ENCODE measurements at regions not wholly inside any gene's neighbourhood (a gene's known extent, or its start where the extent isn't known, plus 50 kb on each side); places are given as distances from the start of the nearest gene placed in this dataset.

DNA sequence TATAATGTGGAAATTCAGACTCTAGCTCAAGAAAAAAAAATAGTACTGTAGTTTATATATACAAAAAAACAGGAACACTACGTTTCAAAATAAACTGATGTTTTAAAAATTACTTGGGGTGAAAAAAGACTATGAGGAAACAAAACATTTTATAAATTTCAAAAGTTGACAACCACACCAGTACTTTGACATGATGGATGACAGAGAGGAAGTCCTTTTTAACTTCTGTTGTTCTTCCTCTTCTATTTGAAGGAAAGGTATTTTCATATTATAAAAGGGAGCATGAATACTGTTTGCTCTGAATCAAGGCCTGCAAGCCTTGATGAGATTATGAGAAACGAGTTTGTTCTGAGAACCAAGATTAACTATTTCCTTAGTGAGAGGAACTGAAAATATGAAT is 456.9 kb downstream of the TAF11L14 start:
- no peak for TF ChIP-seq ESRRG (CRISPR knock-in tag; IDR thresholded peaks at IDR 0.05)
- TF ChIP-seq BACH2 (CRISPR knock-in tag; IDR thresholded peaks at IDR 0.05; ENCODE audit: borderline replicate concordance) = no peak
- no peak for TF ChIP-seq PPARA (CRISPR knock-in tag; IDR thresholded peaks at IDR 0.05; ENCODE audit: borderline replicate concordance)
- TF ChIP-seq ZNF8 (CRISPR knock-in tag; IDR thresholded peaks at IDR 0.05) = no peak
- no peak for TF ChIP-seq TSHZ2 (CRISPR knock-in tag; IDR thresholded peaks at IDR 0.05)
- TF ChIP-seq TOX (CRISPR knock-in tag; IDR thresholded peaks at IDR 0.05; ENCODE audit: borderline replicate concordance) = no peak
- TF ChIP-seq ARNTL (CRISPR knock-in tag; IDR thresholded peaks at IDR 0.05; ENCODE audit: borderline replicate concordance, low read depth) = no peak
- no peak for ATAC-seq

- ATAC-seq = no peak
- no peak for TF ChIP-seq ZC3H10 (CRISPR knock-in tag; IDR thresholded peaks at IDR 0.05)
- no peak for TF ChIP-seq TCF4 (CRISPR knock-in tag; IDR thresholded peaks at IDR 0.05; ENCODE audit: borderline replicate concordance)
- TF ChIP-seq TSHZ2 (CRISPR knock-in tag; IDR thresholded peaks at IDR 0.05) = no peak
- TF ChIP-seq ZFP3 (CRISPR knock-in tag; IDR thresholded peaks at IDR 0.05) = no peak
- no peak for TF ChIP-seq ISL1 (CRISPR knock-in tag; IDR thresholded peaks at IDR 0.05)
- TF ChIP-seq RARB (CRISPR knock-in tag; IDR thresholded peaks at IDR 0.05) = no peak
- TF ChIP-seq, protein P1, sequence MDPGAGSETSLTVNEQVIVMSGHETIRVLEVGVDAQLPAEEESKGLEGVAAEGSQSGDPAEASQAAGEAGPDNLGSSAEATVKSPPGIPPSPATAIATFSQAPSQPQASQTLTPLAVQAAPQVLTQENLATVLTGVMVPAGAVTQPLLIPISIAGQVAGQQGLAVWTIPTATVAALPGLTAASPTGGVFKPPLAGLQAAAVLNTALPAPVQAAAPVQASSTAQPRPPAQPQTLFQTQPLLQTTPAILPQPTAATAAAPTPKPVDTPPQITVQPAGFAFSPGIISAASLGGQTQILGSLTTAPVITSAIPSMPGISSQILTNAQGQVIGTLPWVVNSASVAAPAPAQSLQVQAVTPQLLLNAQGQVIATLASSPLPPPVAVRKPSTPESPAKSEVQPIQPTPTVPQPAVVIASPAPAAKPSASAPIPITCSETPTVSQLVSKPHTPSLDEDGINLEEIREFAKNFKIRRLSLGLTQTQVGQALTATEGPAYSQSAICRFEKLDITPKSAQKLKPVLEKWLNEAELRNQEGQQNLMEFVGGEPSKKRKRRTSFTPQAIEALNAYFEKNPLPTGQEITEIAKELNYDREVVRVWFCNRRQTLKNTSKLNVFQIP (CRISPR knock-in tag; IDR thresholded peaks at IDR 0.05; ENCODE audit: borderline replicate concordance, low read depth) = no peak
- TF ChIP-seq SNAI2 (CRISPR knock-in tag; IDR thresholded peaks at IDR 0.05) = no peak
- no peak for TF ChIP-seq PATZ1 (CRISPR knock-in tag; IDR thresholded peaks at IDR 0.05; ENCODE audit: borderline replicate concordance)
- no peak for TF ChIP-seq GLIS3 (CRISPR knock-in tag; IDR thresholded peaks at IDR 0.05)
- TF ChIP-seq ESRRG (CRISPR knock-in tag; IDR thresholded peaks at IDR 0.05) = no peak
- TF ChIP-seq ZNF565 (CRISPR knock-in tag; conservative IDR thresholded peaks at IDR 0.05; ENCODE audit: low read depth) = no peak
- no peak for TF ChIP-seq ZFP30 (CRISPR knock-in tag; IDR thresholded peaks at IDR 0.05)
- TF ChIP-seq OSR1 (CRISPR knock-in tag; IDR thresholded peaks at IDR 0.05) = no peak
Observed at GRCh38 chr5:18091758-18092157, 457.5 kb downstream of the TAF11L14 start.

DNA sequence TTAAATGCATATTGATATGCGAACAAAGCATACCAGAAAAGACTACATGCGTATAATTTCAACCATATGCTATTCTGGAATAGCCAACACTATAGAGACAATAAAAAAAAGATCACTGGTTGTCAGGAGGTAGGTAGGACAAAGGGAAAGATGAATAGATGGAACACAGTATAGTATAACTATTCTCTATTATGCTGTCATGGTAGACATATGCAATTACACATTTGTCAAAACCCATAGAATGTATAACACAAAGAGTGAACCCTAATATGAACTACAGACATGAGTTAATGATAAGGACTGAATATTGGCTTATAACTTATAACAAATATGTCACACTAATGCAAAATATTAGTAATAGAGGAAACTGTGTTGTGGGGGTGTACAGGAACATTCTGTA is 460.8 kb downstream of the TAF11L14 start:
- no peak for ATAC-seq
- TF ChIP-seq ZNF70 (CRISPR knock-in tag; IDR thresholded peaks at IDR 0.05) (no peak), ZFP3 (CRISPR knock-in tag; IDR thresholded peaks at IDR 0.05) (no peak), ZNF565 (CRISPR knock-in tag; conservative IDR thresholded peaks at IDR 0.05; ENCODE audit: low read depth) (no peak), PATZ1 (CRISPR knock-in tag; IDR thresholded peaks at IDR 0.05; ENCODE audit: borderline replicate concordance) (no peak), TOX (CRISPR knock-in tag; IDR thresholded peaks at IDR 0.05; ENCODE audit: borderline replicate concordance) (no peak), OSR1 (CRISPR knock-in tag; IDR thresholded peaks at IDR 0.05) (no peak), CSDC2 (CRISPR knock-in tag; IDR thresholded peaks at IDR 0.05) (no peak), BACH2 (CRISPR knock-in tag; IDR thresholded peaks at IDR 0.05; ENCODE audit: borderline replicate concordance) (no peak), PPARA (CRISPR knock-in tag; IDR thresholded peaks at IDR 0.05; ENCODE audit: borderline replicate concordance) (no peak), ARNTL (CRISPR knock-in tag; IDR thresholded peaks at IDR 0.05; ENCODE audit: borderline replicate concordance, low read depth) (no peak), RARB (CRISPR knock-in tag; IDR thresholded peaks at IDR 0.05) (no peak)
- TF ChIP-seq, protein P1 (CRISPR knock-in tag; IDR thresholded peaks at IDR 0.05; ENCODE audit: borderline replicate concordance, low read depth) = no peak
- TF ChIP-seq, protein P2, sequence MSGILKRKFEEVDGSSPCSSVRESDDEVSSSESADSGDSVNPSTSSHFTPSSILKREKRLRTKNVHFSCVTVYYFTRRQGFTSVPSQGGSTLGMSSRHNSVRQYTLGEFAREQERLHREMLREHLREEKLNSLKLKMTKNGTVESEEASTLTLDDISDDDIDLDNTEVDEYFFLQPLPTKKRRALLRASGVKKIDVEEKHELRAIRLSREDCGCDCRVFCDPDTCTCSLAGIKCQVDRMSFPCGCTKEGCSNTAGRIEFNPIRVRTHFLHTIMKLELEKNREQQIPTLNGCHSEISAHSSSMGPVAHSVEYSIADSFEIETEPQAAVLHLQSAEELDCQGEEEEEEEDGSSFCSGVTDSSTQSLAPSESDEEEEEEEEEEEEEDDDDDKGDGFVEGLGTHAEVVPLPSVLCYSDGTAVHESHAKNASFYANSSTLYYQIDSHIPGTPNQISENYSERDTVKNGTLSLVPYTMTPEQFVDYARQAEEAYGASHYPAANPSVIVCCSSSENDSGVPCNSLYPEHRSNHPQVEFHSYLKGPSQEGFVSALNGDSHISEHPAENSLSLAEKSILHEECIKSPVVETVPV (CRISPR knock-in tag; IDR thresholded peaks at IDR 0.05) = no peak
